Kidney epithelial cell (primary cell): ENCODE measurements at regions not wholly inside any gene's neighbourhood (a gene's known extent, or its start where the extent isn't known, plus 50 kb on each side); places are given as distances from the start of the nearest gene placed in this dataset.

Source experiments
- DNase-seq: peaks from one replicate; pipeline ENCODE4 v3.0.0-alpha.2; 2010; ENCODE audit warnings: low read depth
- H3K27me3 ChIP-seq: 2 replicates; pipeline ENCODE4 v1.6.0; 2011; ENCODE audit warnings: low read length; ENCODE audit not compliant: control insufficient read depth, insufficient read depth
- H3K36me3 ChIP-seq: 2 replicates; pipeline ENCODE4 v1.5.1; 2011; ENCODE audit warnings: low read length; ENCODE audit not compliant: control insufficient read depth, insufficient read depth
- H3K4me3 ChIP-seq: 2 replicates; pipeline ENCODE4 v1.5.1; 2011; ENCODE audit warnings: low read depth, mild to moderate bottlenecking, control low read depth, low read length
- CTCF ChIP-seq: IDR thresholded peaks from 2 replicates; pipeline ENCODE4 v1.5.1; 2011; ENCODE audit warnings: mild to moderate bottlenecking, moderate library complexity, low read length, control low read depth, inconsistent platforms; ENCODE audit not compliant: insufficient read depth, poor library complexity, severe bottlenecking

DNA sequence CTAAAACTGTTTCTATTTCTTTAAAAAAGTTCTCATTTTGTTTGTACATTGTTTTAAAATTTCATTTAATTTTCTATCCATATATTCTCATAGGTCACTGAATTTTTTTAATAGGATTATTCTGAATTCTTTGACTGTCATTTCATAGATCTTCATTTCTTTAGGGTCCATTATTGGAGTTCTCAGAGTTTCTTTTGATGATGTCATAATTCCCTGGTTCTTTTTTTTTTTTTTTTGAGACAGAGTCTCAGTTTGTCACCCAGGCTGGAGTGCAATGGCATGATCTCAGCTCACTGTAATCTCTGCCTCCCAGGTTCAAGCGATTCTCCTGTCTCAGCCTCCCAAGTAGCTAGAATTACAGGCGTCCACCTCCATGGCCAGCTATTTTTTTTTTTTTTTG, 89.9 kb downstream of the DMRT2 start:
- H3K4me3 ChIP-seq = no peak overlapping the region
- no peak for DNase-seq
- no peaks in the 10 kb centered on the region for H3K27me3 ChIP-seq
- H3K36me3 ChIP-seq = no peaks in the 10 kb centered on the region
- no peak for TF ChIP-seq CTCF

DNA sequence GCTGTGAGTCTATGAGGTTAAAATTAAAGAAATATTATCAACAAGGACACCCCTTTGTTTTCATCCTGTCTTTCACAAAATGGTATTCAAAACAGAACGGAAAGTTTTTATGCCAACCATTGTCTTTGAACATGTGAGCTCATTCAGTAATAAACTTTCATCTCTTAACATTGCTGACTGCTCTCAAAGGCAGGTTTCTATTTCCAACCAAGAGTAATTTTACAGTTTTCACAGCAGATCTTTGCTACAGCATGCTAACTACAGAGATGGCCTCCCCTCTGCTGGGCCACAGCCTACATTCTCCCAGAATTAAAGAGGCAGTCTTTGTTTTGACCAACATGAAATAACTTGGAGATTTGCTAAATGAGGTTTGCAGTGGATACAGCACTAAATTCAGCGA, 101.5 kb downstream of the DMRT2 start:
- no peak for TF ChIP-seq CTCF
- Histone ChIP-seq H3K27me3 (no peaks in the 10 kb centered on the region), H3K36me3 (no peaks in the 10 kb centered on the region), H3K4me3 (no peak overlapping the region)
- DNase-seq = no peak

GRCh38 chr9:1152171-1152570, 102.0 kb downstream of the DMRT2 start:
- DNase-seq = no peak
- Histone ChIP-seq H3K27me3 (no peaks in the 10 kb centered on the region), H3K4me3 (no peak overlapping the region), H3K36me3 (no peaks in the 10 kb centered on the region)
- TF ChIP-seq CTCF = no peak

DNA sequence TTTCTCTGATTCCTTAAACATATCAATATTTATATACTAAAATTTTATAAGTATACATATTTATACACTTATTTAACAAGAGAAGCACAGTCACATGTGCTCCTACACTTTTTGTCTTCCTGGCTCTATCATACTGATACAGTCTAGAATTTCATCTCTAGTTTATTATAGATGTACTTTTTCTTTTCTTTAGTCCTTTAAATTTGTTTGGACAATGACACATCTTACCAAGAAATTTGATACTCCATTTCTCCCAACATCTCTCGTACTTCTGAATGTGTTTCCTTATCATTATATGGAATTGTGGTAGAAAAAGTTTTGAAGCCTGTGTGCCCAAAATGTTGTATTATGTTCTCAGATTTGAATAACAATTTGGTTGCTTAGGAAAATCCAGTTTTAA, 104.6 kb downstream of the DMRT2 start:
- Histone ChIP-seq H3K36me3 (no peaks in the 10 kb centered on the region), H3K4me3 (no peak overlapping the region), H3K27me3 (no peaks in the 10 kb centered on the region)
- no peak for TF ChIP-seq CTCF
- DNase-seq = no peak

GRCh38 chr9:1155602-1156001, 105.4 kb downstream of the DMRT2 start:
- no peaks in the 10 kb centered on the region for H3K27me3 ChIP-seq
- no peak for DNase-seq
- no peak overlapping the region for H3K4me3 ChIP-seq
- no peak for TF ChIP-seq CTCF
- H3K36me3 ChIP-seq = no peaks in the 10 kb centered on the region

DNA sequence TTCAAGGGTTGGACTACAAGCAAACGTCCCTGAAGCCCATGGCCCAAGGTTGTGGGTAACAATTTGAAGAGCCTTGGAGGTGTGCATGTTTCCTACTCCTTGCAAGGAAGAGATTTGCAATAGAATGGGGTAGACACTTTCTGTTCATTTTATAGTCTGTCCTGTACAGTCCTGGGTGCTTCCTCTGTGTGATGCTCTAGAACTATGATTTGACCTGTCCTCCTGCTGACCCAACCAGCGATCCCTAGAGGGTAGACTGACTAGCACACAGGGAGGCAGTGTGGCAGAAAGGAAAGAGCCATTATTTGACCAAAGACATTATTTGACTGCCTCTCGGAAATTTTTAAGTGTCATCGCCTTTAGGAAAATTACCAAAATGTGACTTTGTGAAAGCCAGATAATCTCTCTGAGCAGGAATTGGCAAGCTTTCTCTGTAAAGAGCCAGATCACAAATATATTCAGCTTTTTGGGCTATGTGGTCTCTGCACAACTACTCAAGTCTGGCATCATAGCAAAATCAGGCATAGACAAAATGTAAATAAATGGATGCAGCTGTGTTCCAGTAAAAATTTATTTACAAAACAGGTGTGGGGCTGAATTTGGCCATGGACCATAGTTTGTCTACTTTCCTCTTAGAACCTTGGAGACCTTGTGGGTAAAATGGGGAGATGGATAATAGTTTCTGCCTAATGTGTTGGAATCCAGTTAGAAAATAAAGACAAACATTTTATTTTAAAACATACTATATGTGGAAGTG, 106.8 kb downstream of the DMRT2 start:
- Histone ChIP-seq H3K36me3 (no peaks in the 10 kb centered on the region), H3K27me3 (no peaks in the 10 kb centered on the region), H3K4me3 (no peak overlapping the region)
- no peak for TF ChIP-seq CTCF
- no peak for DNase-seq
